C4-2B (cell line): ENCODE measurements at regions not wholly inside any gene's neighbourhood (a gene's known extent, or its start where the extent isn't known, plus 50 kb on each side); places are given as distances from the start of the nearest gene placed in this dataset.

Experiments
- CTCF ChIP-seq: fragments of 450-650 bp; conservative IDR thresholded peaks from 2 replicates; pipeline ENCODE4 v1.5.1; 2017; ENCODE audit warnings: mild to moderate bottlenecking
- ZFX ChIP-seq: fragments of 450-650 bp; IDR thresholded peaks from 2 replicates; pipeline ENCODE4 v1.6.1; 2017

GRCh38 chr14:85447883-85448282 is 82.1 kb upstream of the FLRT2 start:
- TF ChIP-seq CTCF (no peak), ZFX (no peak)
